ENCODE measurements at regions not wholly inside any gene's neighbourhood (a gene's known extent, or its start where the extent isn't known, plus 50 kb on each side); places are given as distances from the start of the nearest gene placed in this dataset.

DNA sequence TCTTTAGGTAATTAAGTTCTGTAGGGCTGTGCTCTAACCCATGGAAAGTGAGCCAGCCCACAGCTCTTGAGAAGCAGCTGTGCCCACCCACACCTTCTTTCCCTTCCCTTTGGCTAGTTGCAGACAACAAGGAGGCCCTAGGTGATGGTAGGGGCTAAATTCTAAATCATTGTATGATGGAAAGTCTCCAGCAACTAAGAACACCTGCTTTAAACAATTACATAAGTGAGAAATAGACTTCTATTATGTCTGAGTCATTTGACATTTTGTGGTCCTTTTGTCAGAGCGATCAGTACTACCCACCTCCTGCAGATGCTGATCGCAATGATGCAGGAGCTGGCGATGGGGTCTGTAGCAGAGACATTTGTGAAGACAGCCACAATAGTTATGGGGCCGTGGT, 79.6 kb downstream of the TEX51 start:
- Histone ChIP-seq H3K27ac (no peak overlapping the region), H3K4me1 (no peaks in the 10 kb centered on the region), H3K36me3 (no peaks in the 10 kb centered on the region), H3K9me3 (no peaks in the 10 kb centered on the region), H3K27me3 (replicated peaks in 1 of 7) (peaks cover 0 to 19% (median 0%) of the 10 kb centered on the region in 7 donors), H3K4me3 (no peak overlapping the region)
- no peak for DNase-seq
- 71 to 95% (median 83%) methylated on average over 4 of the region's 4 CpGs for WGBS, 5 donors
- TF ChIP-seq POLR2A (IDR thresholded peaks at IDR 0.05) (no peak), POLR2AphosphoS5 (IDR thresholded peaks at IDR 0.05) (no peak)
- TF ChIP-seq, protein P1, sequence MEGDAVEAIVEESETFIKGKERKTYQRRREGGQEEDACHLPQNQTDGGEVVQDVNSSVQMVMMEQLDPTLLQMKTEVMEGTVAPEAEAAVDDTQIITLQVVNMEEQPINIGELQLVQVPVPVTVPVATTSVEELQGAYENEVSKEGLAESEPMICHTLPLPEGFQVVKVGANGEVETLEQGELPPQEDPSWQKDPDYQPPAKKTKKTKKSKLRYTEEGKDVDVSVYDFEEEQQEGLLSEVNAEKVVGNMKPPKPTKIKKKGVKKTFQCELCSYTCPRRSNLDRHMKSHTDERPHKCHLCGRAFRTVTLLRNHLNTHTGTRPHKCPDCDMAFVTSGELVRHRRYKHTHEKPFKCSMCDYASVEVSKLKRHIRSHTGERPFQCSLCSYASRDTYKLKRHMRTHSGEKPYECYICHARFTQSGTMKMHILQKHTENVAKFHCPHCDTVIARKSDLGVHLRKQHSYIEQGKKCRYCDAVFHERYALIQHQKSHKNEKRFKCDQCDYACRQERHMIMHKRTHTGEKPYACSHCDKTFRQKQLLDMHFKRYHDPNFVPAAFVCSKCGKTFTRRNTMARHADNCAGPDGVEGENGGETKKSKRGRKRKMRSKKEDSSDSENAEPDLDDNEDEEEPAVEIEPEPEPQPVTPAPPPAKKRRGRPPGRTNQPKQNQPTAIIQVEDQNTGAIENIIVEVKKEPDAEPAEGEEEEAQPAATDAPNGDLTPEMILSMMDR (IDR thresholded peaks at IDR 0.05 in 8 of 11, conservative IDR thresholded peaks at IDR 0.05 in 3 of 11), result no peak
- intact Hi-C loops (cut with DNase I; ENCODE audit: low total_unique reads), result no loop called here

DNA sequence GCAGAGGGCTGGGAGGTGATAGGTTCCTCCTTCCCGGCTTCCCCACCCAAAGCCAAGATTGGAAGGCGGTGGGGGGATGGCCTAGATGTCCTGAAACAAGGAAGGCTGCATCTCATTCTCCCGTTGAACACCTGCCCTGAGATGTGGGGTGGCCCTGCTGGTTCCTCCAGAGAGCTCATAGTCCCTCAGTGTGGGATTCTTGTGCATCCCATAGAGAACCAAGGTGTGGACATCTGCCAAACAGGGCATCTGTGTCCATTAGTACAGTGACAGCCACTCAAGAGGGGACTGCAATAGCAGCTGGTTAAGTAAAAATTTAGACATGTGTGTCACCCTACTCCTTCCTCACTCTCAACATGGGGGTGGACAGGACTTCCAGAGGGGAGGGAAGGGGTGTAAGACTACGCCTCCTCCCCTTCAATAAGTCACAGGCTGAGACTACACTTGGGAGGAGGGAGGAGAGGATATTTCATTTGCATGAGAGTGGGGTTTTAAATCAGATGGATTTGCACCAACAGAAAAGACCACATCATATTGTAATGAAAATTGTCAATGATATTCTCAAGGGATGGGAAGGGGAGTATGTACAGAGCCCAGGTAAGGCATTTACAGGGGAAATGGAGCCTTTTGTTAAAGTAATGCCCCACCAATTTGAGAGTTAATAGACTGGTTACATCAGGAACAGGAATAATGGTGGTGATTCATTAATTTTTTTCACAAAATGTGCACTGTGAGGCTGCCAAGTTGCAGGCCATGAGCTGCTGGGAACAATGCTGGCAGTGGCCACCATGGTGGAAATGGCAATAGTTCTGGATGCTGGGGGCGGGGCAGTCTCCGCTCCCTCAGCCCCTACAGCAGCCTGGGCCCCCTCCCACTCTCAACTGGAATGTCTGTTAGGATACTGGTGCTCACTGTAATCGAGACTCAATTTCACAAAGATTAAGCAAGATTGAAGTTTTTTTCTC, 80.6 kb downstream of the TEX51 start:
- Histone ChIP-seq H3K9me3 (no peaks in the 10 kb centered on the region), H3K4me1 (no peaks in the 10 kb centered on the region), H3K27me3 (replicated peaks in 1 of 7) (peaks cover 0 to 11% (median 0%) of the 10 kb centered on the region in 7 donors), H3K27ac (no peak overlapping the region), H3K4me3 (no peak overlapping the region), H3K36me3 (no peaks in the 10 kb centered on the region)
- intact Hi-C loops (cut with DNase I; ENCODE audit: low total_unique reads), result no loop called here
- TF ChIP-seq, protein P1 (IDR thresholded peaks at IDR 0.05 in 8 of 11, conservative IDR thresholded peaks at IDR 0.05 in 3 of 11), result no peak
- TF ChIP-seq POLR2AphosphoS5 (IDR thresholded peaks at IDR 0.05), result no peak
- TF ChIP-seq POLR2A (IDR thresholded peaks at IDR 0.05), result no peak
- DNase-seq, result no peak
- WGBS, 5 donors, result 83 to 91% (median 87%) methylated on average over 7 of the region's 7 CpGs

DNA sequence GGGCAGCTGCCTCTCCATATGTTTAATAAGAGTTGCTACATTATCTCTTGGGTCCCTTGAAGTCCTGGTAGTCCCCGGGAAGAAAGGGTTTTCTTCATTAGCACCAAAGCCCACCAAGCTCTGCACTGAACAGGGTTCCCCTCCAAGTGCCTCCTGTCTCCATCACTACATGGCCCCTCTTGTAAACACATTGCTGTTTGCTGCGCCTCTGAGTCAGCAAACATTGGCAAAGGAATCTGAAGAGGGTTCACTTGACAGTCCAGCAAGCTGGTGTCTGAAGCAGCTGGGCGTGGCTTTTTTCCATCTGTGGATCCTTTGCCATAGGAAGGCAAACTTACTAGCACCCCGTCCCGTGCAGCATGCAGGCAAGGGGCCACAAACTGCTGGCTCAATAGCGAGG, 82.8 kb downstream of the TEX51 start:
- no peaks in the 10 kb centered on the region for H3K36me3 ChIP-seq
- 86 to 93% (median 88%) methylated on average over 6 of the region's 6 CpGs for WGBS, 5 donors
- no peaks in the 10 kb centered on the region for H3K4me1 ChIP-seq
- no peaks in the 10 kb centered on the region for H3K9me3 ChIP-seq
- no peak for TF ChIP-seq POLR2A (IDR thresholded peaks at IDR 0.05)
- TF ChIP-seq, protein P1 (IDR thresholded peaks at IDR 0.05 in 8 of 11, conservative IDR thresholded peaks at IDR 0.05 in 3 of 11), result no peak
- TF ChIP-seq POLR2AphosphoS5 (IDR thresholded peaks at IDR 0.05), result no peak
- no peak for DNase-seq
- intact Hi-C loops (cut with DNase I; ENCODE audit: low total_unique reads), result no loop called here
- H3K27ac ChIP-seq, result no peak overlapping the region
- H3K4me3 ChIP-seq, result no peak overlapping the region
- H3K27me3 ChIP-seq (replicated peaks in 1 of 7), result peaks cover 0 to 1% (median 0%) of the 10 kb centered on the region in 7 donors

DNA sequence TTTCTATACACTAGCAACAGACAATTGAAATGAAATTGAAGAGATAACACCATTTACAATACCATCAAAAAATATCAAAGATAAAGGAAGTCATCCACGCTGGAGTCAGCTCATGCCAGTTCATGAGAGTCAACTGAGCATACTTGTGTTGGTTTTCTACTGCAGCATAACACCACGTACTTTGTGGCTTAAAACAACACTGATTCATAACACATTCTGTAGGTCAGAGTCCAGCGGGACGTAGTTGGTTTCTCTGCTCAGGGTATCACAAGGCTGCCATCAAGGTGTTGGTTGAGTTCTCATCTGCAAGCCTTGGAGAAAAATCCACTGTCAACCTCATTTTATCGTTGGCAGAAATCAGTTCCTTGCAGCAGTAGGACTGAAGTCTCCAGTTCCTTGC, 84.2 kb downstream of the TEX51 start:
- Histone ChIP-seq H3K27ac (no peak overlapping the region), H3K9me3 (no peaks in the 10 kb centered on the region), H3K27me3 (replicated peaks in 1 of 7) (peaks cover 0 to 12% (median 0%) of the 10 kb centered on the region in 7 donors), H3K36me3 (no peaks in the 10 kb centered on the region), H3K4me3 (no peak overlapping the region), H3K4me1 (no peaks in the 10 kb centered on the region)
- DNase-seq, result no peak
- TF ChIP-seq POLR2AphosphoS5 (IDR thresholded peaks at IDR 0.05) (no peak), POLR2A (IDR thresholded peaks at IDR 0.05) (no peak)
- TF ChIP-seq, protein P1 (IDR thresholded peaks at IDR 0.05 in 8 of 11, conservative IDR thresholded peaks at IDR 0.05 in 3 of 11), result no peak
- intact Hi-C loops (cut with DNase I; ENCODE audit: low total_unique reads), result no loop called here
- 78 to 87% (median 84%) methylated on average over 5 of the region's 5 CpGs for WGBS, 5 donors
